Cardiac muscle cell (in vitro differentiated cells and primary cell): ENCODE measurements at regions not wholly inside any gene's neighbourhood (a gene's known extent, or its start where the extent isn't known, plus 50 kb on each side); places are given as distances from the start of the nearest gene placed in this dataset.

Source experiments
- DNase-seq, 2 donors: peaks; one replicate each; pipeline versions ENCODE4 v3.0.0 to v3.0.0-alpha.2; 2010 to 2017; ENCODE audit warnings: low read depth in 1 of 2, low spot score in 1 of 2
- H3K27ac ChIP-seq: fragments of 200-600 bp; sonication (generic); 2 replicates; pipeline ENCODE4 v1.5.1; 2016
- H3K27me3 ChIP-seq: fragments of 200-600 bp; sonication (generic); 2 replicates; pipeline ENCODE4 v1.6.0; 2016; ENCODE audit warnings: control low read depth
- H3K36me3 ChIP-seq: fragments of 200-600 bp; sonication (generic); 2 replicates; pipeline ENCODE4 v1.5.1; 2016; ENCODE audit warnings: control low read depth
- H3K4me1 ChIP-seq: fragments of 200-600 bp; sonication (generic); 2 replicates; pipeline ENCODE4 v1.8.1; 2017; ENCODE audit warnings: low read depth, mild to moderate bottlenecking, mixed run types
- H3K4me3 ChIP-seq: fragments of 200-600 bp; sonication (generic); 2 replicates; pipeline ENCODE4 v1.5.1; 2016; ENCODE audit warnings: mild to moderate bottlenecking
- H3K9me3 ChIP-seq: fragments of 200-600 bp; sonication (generic); 2 replicates; pipeline ENCODE4 v1.5.1; 2017; ENCODE audit warnings: low read depth, mild to moderate bottlenecking, control low read depth
- TF ChIP-seq, protein P1 (sequence below): IDR thresholded peaks from 2 replicates; pipeline ENCODE4 v1.5.1; 2012; ENCODE audit warnings: low read depth, mild to moderate bottlenecking, low read length

DNA sequence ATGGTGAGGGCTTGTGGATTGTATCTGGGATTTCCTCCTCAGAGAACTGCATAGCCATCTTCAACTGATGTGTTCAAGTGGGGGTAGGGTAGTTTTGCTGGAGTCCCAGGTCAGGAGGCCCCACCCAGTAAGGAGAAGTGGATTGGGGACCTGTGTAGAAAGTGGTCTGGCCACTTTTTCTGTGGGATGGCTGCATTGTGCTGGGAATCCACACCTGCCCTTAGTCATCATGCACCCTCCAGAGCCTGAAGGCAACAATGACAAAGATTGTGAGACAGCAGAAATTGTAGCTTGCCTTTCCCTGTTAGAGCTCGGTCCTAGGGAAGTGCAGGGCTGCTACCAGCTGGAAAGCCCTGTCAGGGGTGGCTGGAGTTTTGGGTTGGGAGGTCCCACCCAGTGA is 255.4 kb downstream of the NDFIP2 start:
- Histone ChIP-seq H3K9me3 (no peaks in the 10 kb centered on the region), H3K27me3 (no peaks in the 10 kb centered on the region), H3K4me1 (peaks cover 17% of the 10 kb centered on the region), H3K36me3 (no peaks in the 10 kb centered on the region), H3K27ac (no peak overlapping the region), H3K4me3 (no peak overlapping the region)
- TF ChIP-seq, protein P1, sequence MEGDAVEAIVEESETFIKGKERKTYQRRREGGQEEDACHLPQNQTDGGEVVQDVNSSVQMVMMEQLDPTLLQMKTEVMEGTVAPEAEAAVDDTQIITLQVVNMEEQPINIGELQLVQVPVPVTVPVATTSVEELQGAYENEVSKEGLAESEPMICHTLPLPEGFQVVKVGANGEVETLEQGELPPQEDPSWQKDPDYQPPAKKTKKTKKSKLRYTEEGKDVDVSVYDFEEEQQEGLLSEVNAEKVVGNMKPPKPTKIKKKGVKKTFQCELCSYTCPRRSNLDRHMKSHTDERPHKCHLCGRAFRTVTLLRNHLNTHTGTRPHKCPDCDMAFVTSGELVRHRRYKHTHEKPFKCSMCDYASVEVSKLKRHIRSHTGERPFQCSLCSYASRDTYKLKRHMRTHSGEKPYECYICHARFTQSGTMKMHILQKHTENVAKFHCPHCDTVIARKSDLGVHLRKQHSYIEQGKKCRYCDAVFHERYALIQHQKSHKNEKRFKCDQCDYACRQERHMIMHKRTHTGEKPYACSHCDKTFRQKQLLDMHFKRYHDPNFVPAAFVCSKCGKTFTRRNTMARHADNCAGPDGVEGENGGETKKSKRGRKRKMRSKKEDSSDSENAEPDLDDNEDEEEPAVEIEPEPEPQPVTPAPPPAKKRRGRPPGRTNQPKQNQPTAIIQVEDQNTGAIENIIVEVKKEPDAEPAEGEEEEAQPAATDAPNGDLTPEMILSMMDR: no peak
- DNase-seq: no peak

DNA sequence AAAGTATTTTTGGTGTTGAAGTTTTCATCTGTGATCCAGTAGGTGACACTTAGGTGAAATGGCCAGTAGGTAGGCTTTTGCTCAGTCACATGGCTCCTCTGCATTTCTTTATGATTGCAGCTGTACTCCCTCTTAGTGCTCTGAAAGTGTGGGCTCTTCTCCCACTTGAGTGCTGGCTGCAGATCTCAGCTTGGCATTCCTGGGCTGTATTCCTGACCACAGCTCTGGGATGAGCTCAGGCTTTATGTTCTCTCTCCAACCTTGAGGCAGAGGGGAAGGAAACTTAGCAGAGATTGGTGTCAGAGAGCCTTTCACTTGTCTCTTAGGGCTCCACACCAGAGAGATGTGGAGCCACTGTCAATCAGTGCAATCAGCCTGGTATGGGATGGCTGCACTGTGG is 254.3 kb downstream of the NDFIP2 start:
- no peak overlapping the region for H3K27ac ChIP-seq
- DNase-seq: peak in 1 of 2 donors; percentile 65
- peaks cover 7% of the 10 kb centered on the region for H3K4me1 ChIP-seq
- no peaks in the 10 kb centered on the region for H3K9me3 ChIP-seq
- H3K36me3 ChIP-seq: no peaks in the 10 kb centered on the region
- no peaks in the 10 kb centered on the region for H3K27me3 ChIP-seq
- TF ChIP-seq, protein P1: no peak
- H3K4me3 ChIP-seq: no peak overlapping the region

DNA sequence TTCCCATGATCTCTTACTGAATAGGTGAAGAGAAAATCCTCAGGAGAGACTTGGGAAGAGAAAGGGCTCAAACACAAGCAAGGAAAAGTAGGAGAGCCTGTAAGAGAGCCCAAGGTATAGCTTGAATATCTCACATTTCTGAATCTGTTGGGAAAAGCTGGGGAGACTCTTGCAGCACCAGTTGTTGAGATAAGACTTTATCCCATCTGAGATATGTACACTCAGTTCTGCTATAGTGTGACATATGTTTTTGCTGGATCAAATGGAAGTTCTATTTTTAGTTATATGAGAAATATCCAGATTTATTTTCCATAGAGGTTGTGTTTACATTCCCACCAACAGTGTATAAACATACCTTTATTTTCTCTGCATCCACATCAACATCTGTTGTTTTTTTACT is 246.1 kb downstream of the NDFIP2 start:
- Histone ChIP-seq H3K36me3 (no peaks in the 10 kb centered on the region), H3K27ac (peak overlapping the region; percentile 33), H3K4me3 (no peak overlapping the region), H3K27me3 (no peaks in the 10 kb centered on the region), H3K4me1 (peaks cover 35% of the 10 kb centered on the region), H3K9me3 (no peaks in the 10 kb centered on the region)
- TF ChIP-seq, protein P1: no peak
- no peak for DNase-seq

DNA sequence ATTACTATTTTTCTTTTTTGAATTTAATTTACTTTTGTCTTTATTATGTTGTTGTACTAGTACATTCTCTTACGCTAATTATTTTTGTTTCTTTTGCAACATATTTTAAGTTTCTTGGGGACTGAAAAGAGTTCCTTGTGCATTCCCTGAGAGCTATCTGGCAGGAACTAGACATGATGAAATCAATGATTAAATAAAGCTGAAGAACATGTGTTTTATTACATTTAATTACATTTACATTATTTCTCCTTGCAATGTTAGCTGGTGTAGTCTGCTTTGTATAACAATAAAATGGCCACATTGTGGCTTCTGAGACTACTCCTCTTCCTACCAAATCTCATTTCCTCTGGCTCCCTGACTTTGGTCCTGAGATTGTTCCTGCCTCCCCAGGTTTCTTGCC is 244.9 kb downstream of the NDFIP2 start:
- DNase-seq: no peak
- Histone ChIP-seq H3K9me3 (no peaks in the 10 kb centered on the region), H3K36me3 (no peaks in the 10 kb centered on the region), H3K4me3 (no peak overlapping the region), H3K27me3 (no peaks in the 10 kb centered on the region), H3K4me1 (peaks cover 35% of the 10 kb centered on the region), H3K27ac (no peak overlapping the region)
- TF ChIP-seq, protein P1: no peak

DNA sequence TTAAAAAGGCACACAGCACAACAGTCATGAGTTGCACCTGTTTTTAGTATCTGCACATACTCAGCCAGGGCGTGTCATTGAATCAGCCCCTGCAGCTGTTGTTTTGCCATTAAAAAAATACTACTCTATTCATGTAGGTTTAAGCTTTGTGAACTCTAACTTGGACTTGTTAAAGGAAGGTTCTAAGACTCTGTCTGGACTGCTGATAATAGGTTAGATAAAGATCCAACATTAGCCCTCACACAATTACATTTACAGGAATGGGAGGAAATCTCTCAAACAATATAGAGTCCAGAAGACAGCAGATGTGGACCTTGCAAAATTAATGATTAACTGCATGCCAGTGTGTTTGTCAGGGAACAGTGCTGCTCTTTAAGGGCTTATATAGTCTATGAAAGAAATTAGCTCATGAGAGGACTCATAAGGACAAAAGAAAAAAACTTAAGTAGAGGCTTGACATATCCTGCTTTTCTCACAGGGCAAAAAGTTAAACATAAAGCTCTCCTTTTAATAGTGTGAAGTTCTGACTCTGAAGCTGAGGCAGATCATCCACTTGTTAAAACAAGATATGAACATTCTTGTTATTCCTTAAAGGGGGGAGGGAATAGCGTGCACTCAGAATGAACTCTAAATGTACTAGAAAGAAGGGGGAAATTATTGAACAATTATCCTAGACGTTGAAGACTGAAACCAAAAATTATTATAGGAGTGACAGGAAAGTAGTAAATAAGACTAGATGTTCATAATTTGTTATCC is 243.6 kb downstream of the NDFIP2 start:
- H3K27ac ChIP-seq: peak overlapping the region; percentile 31
- H3K36me3 ChIP-seq: no peaks in the 10 kb centered on the region
- peak in 1 of 2 donors; percentile 11 for DNase-seq
- no peaks in the 10 kb centered on the region for H3K27me3 ChIP-seq
- H3K4me3 ChIP-seq: no peak overlapping the region
- peaks cover 35% of the 10 kb centered on the region for H3K4me1 ChIP-seq
- TF ChIP-seq, protein P1: no peak
- H3K9me3 ChIP-seq: no peaks in the 10 kb centered on the region
